ENCODE measurements at regions not wholly inside any gene's neighbourhood (a gene's known extent, or its start where the extent isn't known, plus 50 kb on each side); places are given as distances from the start of the nearest gene placed in this dataset.

GRCh38 chr1:68378296-68379084 lies 71.3 kb downstream of the RPE65 start:
- H4K20me1 ChIP-seq (ENCODE audit: insufficient read depth): no peaks in the 10 kb centered on the region
- in situ Hi-C loops (cut with MboI): no loop called here
- no peaks in the 10 kb centered on the region for H3K79me2 ChIP-seq (ENCODE audit: insufficient read depth)
- H3K9me3 ChIP-seq (ENCODE audit: low read depth): no peaks in the 10 kb centered on the region
- TF ChIP-seq EZH2phosphoT487 (IDR thresholded peaks at IDR 0.05; ENCODE audit: insufficient read depth, low read depth) (no peak), EZH2 (IDR thresholded peaks at IDR 0.05; ENCODE audit: insufficient read depth, poor library complexity, severe bottlenecking) (no peak)
- H3K4me1 ChIP-seq (ENCODE audit: insufficient read depth): peaks cover 38% of the 10 kb centered on the region
- WGBS, 2 experiments (ENCODE audit: low coverage in 1 of 2, low lambda C conversion rate in 2 of 2, missing lambda C conversion rate in 2 of 2): 50% methylated on average over 2 of the region's 2 CpGs
- H3K4me3 ChIP-seq: no peak overlapping the region
- H3K4me2 ChIP-seq (ENCODE audit: unreplicated experiment): peak overlapping the region; percentile 41
- H3K9ac ChIP-seq: no peak overlapping the region
- H3K27me3 ChIP-seq (replicated peaks; ENCODE audit: insufficient read depth): no peaks in the 10 kb centered on the region
- no peaks in the 10 kb centered on the region for H3K9me2 ChIP-seq (ENCODE audit: insufficient read depth)
- DNase-seq: peak; percentile 81
- 0 out of 2 replicates have a peak overlapping the region, but pooled peaks have one; percentile 1 for H3K27ac ChIP-seq
- 0 out of 2 replicates have a peak overlapping the region, but pooled peaks have one; percentile 4 for H2AFZ ChIP-seq
- H3K36me3 ChIP-seq (ENCODE audit: low read depth): no peaks in the 10 kb centered on the region
- peaks cover 33% of the 10 kb centered on the region for H3F3A ChIP-seq (ENCODE audit: insufficient read depth)

GRCh38 chr1:68377098-68377497 lies 72.7 kb downstream of the RPE65 start:
- H3K36me3 ChIP-seq (ENCODE audit: low read depth): no peaks in the 10 kb centered on the region
- H3K27me3 ChIP-seq (replicated peaks; ENCODE audit: insufficient read depth): no peaks in the 10 kb centered on the region
- no peak for DNase-seq
- no peak overlapping the region for H3K4me3 ChIP-seq
- no peaks in the 10 kb centered on the region for H4K20me1 ChIP-seq (ENCODE audit: insufficient read depth)
- no peaks in the 10 kb centered on the region for H3K9me3 ChIP-seq (ENCODE audit: low read depth)
- peaks cover 32% of the 10 kb centered on the region for H3K4me1 ChIP-seq (ENCODE audit: insufficient read depth)
- H3K79me2 ChIP-seq (ENCODE audit: insufficient read depth): no peaks in the 10 kb centered on the region
- H3K9me2 ChIP-seq (ENCODE audit: insufficient read depth): no peaks in the 10 kb centered on the region
- H2AFZ ChIP-seq: no peak overlapping the region
- no peak overlapping the region for H3K27ac ChIP-seq
- H3K4me2 ChIP-seq (ENCODE audit: unreplicated experiment): no peak overlapping the region
- peaks cover 23% of the 10 kb centered on the region for H3F3A ChIP-seq (ENCODE audit: insufficient read depth)
- 81 to 87% methylated on average over 3 of the region's 3 CpGs for WGBS, 2 experiments (ENCODE audit: low coverage in 1 of 2, low lambda C conversion rate in 2 of 2, missing lambda C conversion rate in 2 of 2)
- no peak overlapping the region for H3K9ac ChIP-seq
- in situ Hi-C loops (cut with MboI): no loop called here
- TF ChIP-seq EZH2phosphoT487 (IDR thresholded peaks at IDR 0.05; ENCODE audit: insufficient read depth, low read depth) (no peak), EZH2 (IDR thresholded peaks at IDR 0.05; ENCODE audit: insufficient read depth, poor library complexity, severe bottlenecking) (no peak)

GRCh38 chr1:68376441-68376840 lies 73.3 kb downstream of the RPE65 start:
- Histone ChIP-seq H3K9me2 (ENCODE audit: insufficient read depth) (no peaks in the 10 kb centered on the region), H3K4me2 (ENCODE audit: unreplicated experiment) (no peak overlapping the region), H3K4me1 (ENCODE audit: insufficient read depth) (peaks cover 32% of the 10 kb centered on the region), H3F3A (ENCODE audit: insufficient read depth) (peaks cover 23% of the 10 kb centered on the region), H3K9ac (no peak overlapping the region), H3K79me2 (ENCODE audit: insufficient read depth) (no peaks in the 10 kb centered on the region), H3K36me3 (ENCODE audit: low read depth) (no peaks in the 10 kb centered on the region), H4K20me1 (ENCODE audit: insufficient read depth) (no peaks in the 10 kb centered on the region), H3K9me3 (ENCODE audit: low read depth) (no peaks in the 10 kb centered on the region), H3K27ac (no peak overlapping the region), H3K4me3 (no peak overlapping the region), H3K27me3 (replicated peaks; ENCODE audit: insufficient read depth) (no peaks in the 10 kb centered on the region), H2AFZ (no peak overlapping the region)
- TF ChIP-seq EZH2phosphoT487 (IDR thresholded peaks at IDR 0.05; ENCODE audit: insufficient read depth, low read depth) (no peak), EZH2 (IDR thresholded peaks at IDR 0.05; ENCODE audit: insufficient read depth, poor library complexity, severe bottlenecking) (no peak)
- in situ Hi-C loops (cut with MboI): no loop called here
- DNase-seq: no peak

GRCh38 chr1:68375919-68376318 lies 73.8 kb downstream of the RPE65 start:
- DNase-seq: peak; percentile 32
- Histone ChIP-seq H3F3A (ENCODE audit: insufficient read depth) (peaks cover 23% of the 10 kb centered on the region), H3K4me2 (ENCODE audit: unreplicated experiment) (peak overlapping the region; percentile 20), H4K20me1 (ENCODE audit: insufficient read depth) (no peaks in the 10 kb centered on the region), H3K4me1 (ENCODE audit: insufficient read depth) (peaks cover 32% of the 10 kb centered on the region), H3K9ac (no peak overlapping the region), H3K27ac (no peak overlapping the region), H3K36me3 (ENCODE audit: low read depth) (no peaks in the 10 kb centered on the region), H3K4me3 (no peak overlapping the region), H3K9me3 (ENCODE audit: low read depth) (no peaks in the 10 kb centered on the region), H3K27me3 (replicated peaks; ENCODE audit: insufficient read depth) (no peaks in the 10 kb centered on the region), H2AFZ (no peak overlapping the region), H3K79me2 (ENCODE audit: insufficient read depth) (no peaks in the 10 kb centered on the region), H3K9me2 (ENCODE audit: insufficient read depth) (no peaks in the 10 kb centered on the region)
- in situ Hi-C loops (cut with MboI): no loop called here
- 18 to 31% methylated on average over 1 of the region's 1 CpG for WGBS, 2 experiments (ENCODE audit: low coverage in 1 of 2, low lambda C conversion rate in 2 of 2, missing lambda C conversion rate in 2 of 2)
- TF ChIP-seq EZH2 (IDR thresholded peaks at IDR 0.05; ENCODE audit: insufficient read depth, poor library complexity, severe bottlenecking) (no peak), EZH2phosphoT487 (IDR thresholded peaks at IDR 0.05; ENCODE audit: insufficient read depth, low read depth) (no peak)
